ENCODE measurements at regions not wholly inside any gene's neighbourhood (a gene's known extent, or its start where the extent isn't known, plus 50 kb on each side); places are given as distances from the start of the nearest gene placed in this dataset.

GRCh38 chr2:121900391-121900790 is 144.9 kb downstream of the TSN start:
- no peak for DNase-seq

- DNase-seq: no peak
Measured at GRCh38 chr2:121902171-121902591, 146.7 kb downstream of the TSN start.

GRCh38 chr2:121902616-121903015 is 147.2 kb downstream of the TSN start:
- DNase-seq: no peak

GRCh38 chr2:121903037-121903689 is 147.7 kb downstream of the TSN start:
- no peak for DNase-seq

- DNase-seq: no peak
Measured at GRCh38 chr2:121904656-121905055, 149.2 kb downstream of the TSN start.

GRCh38 chr2:121905201-121905600 is 149.8 kb downstream of the TSN start:
- no peak for DNase-seq

- DNase-seq: no peak
Measured at GRCh38 chr2:121906170-121906569, 150.7 kb downstream of the TSN start.

GRCh38 chr2:121907928-121908327 is 152.5 kb downstream of the TSN start:
- no peak for DNase-seq

GRCh38 chr2:121910139-121910538 is 154.7 kb downstream of the TSN start:
- no peak for DNase-seq

- DNase-seq: no peak
Measured at GRCh38 chr2:121911036-121911435, 155.6 kb downstream of the TSN start.

GRCh38 chr2:121917143-121917542 is 161.7 kb downstream of the TSN start:
- DNase-seq: no peak

GRCh38 chr2:121918231-121918630 is 162.8 kb downstream of the TSN start:
- no peak for DNase-seq

- DNase-seq: no peak
Measured at GRCh38 chr2:121919803-121920202, 164.4 kb downstream of the TSN start.

- no peak for DNase-seq
Measured at GRCh38 chr2:121925466-121925865, 170.0 kb downstream of the TSN start.

GRCh38 chr2:121943285-121943684 is 187.8 kb downstream of the TSN start:
- DNase-seq: no peak

- no peak for DNase-seq
Measured at GRCh38 chr2:121944072-121944831, 188.8 kb downstream of the TSN start.

- no peak for DNase-seq
Measured at GRCh38 chr2:121947674-121948073, 192.2 kb downstream of the TSN start.

- no peak for DNase-seq
Measured at GRCh38 chr2:121949271-121949670, 193.8 kb downstream of the TSN start.

- no peak for DNase-seq
Measured at GRCh38 chr2:121955426-121955825, 200.0 kb downstream of the TSN start.

- no peak for DNase-seq
Measured at GRCh38 chr2:121955872-121956271, 200.4 kb downstream of the TSN start.

GRCh38 chr2:121960251-121960650 is 204.8 kb downstream of the TSN start:
- no peak for DNase-seq

- no peak for DNase-seq
Measured at GRCh38 chr2:121961761-121962160, 206.3 kb downstream of the TSN start.

- no peak for DNase-seq
Measured at GRCh38 chr2:121965661-121966060, 210.2 kb downstream of the TSN start.

- DNase-seq: no peak
Measured at GRCh38 chr2:121966663-121967062, 211.2 kb downstream of the TSN start.

- no peak for DNase-seq
Measured at GRCh38 chr2:121969166-121969565, 213.7 kb downstream of the TSN start.

All from SIG-M5 (cell line).